Epithelial cell of esophagus (primary cell): ENCODE measurements at regions not wholly inside any gene's neighbourhood (a gene's known extent, or its start where the extent isn't known, plus 50 kb on each side); places are given as distances from the start of the nearest gene placed in this dataset.

Experiments
- DNase-seq: peaks from one replicate; pipeline ENCODE4 v3.0.0; 2010; ENCODE audit warnings: low read depth
- H3K4me3 ChIP-seq: 2 replicates; pipeline ENCODE4 v1.5.1; 2011; ENCODE audit warnings: mild to moderate bottlenecking, low read length, control low read depth
- CTCF ChIP-seq: IDR thresholded peaks from 2 replicates; pipeline ENCODE4 v1.5.1; 2011; ENCODE audit warnings: low read depth, mild to moderate bottlenecking, low read length, control low read depth, inconsistent platforms; ENCODE audit not compliant: insufficient read depth; ENCODE audit errors: missing control alignments

- DNase-seq, result peak; percentile 74
- H3K4me3 ChIP-seq, result no peak overlapping the region
- no peak for TF ChIP-seq CTCF
Measured at GRCh38 chr18:22627506-22627905, 209.8 kb upstream of the CTAGE1 start.

GRCh38 chr18:22628795-22629510, 211.2 kb upstream of the CTAGE1 start:
- no peak overlapping the region for H3K4me3 ChIP-seq
- TF ChIP-seq CTCF, result no peak
- no peak for DNase-seq

GRCh38 chr18:22630980-22631379, 213.3 kb upstream of the CTAGE1 start:
- H3K4me3 ChIP-seq, result no peak overlapping the region
- DNase-seq, result no peak
- TF ChIP-seq CTCF, result no peak

- no peak for DNase-seq
- no peak overlapping the region for H3K4me3 ChIP-seq
- no peak for TF ChIP-seq CTCF
Measured at GRCh38 chr18:22632191-22632590, 214.5 kb upstream of the CTAGE1 start.

GRCh38 chr18:22634464-22634863, 216.7 kb upstream of the CTAGE1 start:
- DNase-seq, result no peak
- no peak overlapping the region for H3K4me3 ChIP-seq
- TF ChIP-seq CTCF, result no peak

GRCh38 chr18:22637787-22638186, 220.1 kb upstream of the CTAGE1 start:
- peak; percentile 57 for DNase-seq
- no peak for TF ChIP-seq CTCF
- no peak overlapping the region for H3K4me3 ChIP-seq

GRCh38 chr18:22639026-22639463, 221.3 kb upstream of the CTAGE1 start:
- DNase-seq, result peak; percentile 21
- TF ChIP-seq CTCF, result no peak
- H3K4me3 ChIP-seq, result no peak overlapping the region
